PC-9 (cell line): ENCODE measurements at regions not wholly inside any gene's neighbourhood (a gene's known extent, or its start where the extent isn't known, plus 50 kb on each side); places are given as distances from the start of the nearest gene placed in this dataset.

Experiments
- BruUV-seq: library from RNA; stranded (reverse); fragments of 400-500 nt; replicated peaks from 2 replicates; lab custom pipeline; 2021; lab: Mats Ljungman, UMichigan
- CTCF ChIA-PET: fragments of 300-600 bp; sonication (Branson Sonifier 250); formaldehyde crosslinking; loops from one replicate; lab custom pipeline; 2022; ENCODE audit warnings: antibody characterized with exemption; lab: Charles Lee
- POLR2A ChIA-PET: fragments of 300-600 bp; sonication (Branson Sonifier 250); formaldehyde crosslinking; loops from one replicate; lab custom pipeline; 2022; ENCODE audit warnings: antibody characterized with exemption; ENCODE audit not compliant: unreplicated experiment; lab: Charles Lee
- DNase-seq, 2 experiments: peaks; one replicate each; pipeline versions ENCODE4 v3.0.0 to v3.0.0-alpha.2; 2015 to 2022; ENCODE audit warnings: mixed read lengths in 1 of 2
- H2AFZ ChIP-seq: fragments of 200-600 bp; sonication (generic); 2 replicates; pipeline ENCODE4 v1.8.1; 2017; ENCODE audit warnings: antibody characterized with exemption
- H3F3A ChIP-seq: fragments of 200-600 bp; sonication (generic); 2 replicates; pipeline ENCODE4 v1.8.1; 2017; ENCODE audit warnings: antibody characterized with exemption, mild to moderate bottlenecking, low read depth; ENCODE audit not compliant: insufficient read depth
- H3K27ac ChIP-seq: fragments of 200-600 bp; sonication (generic); 2 replicates; pipeline ENCODE4 v1.6.1; 2016; ENCODE audit warnings: mixed run types
- H3K27me3 ChIP-seq: fragments of 200-600 bp; sonication (generic); 2 replicates; pipeline ENCODE4 v1.6.1; 2016; ENCODE audit warnings: low read depth, mixed run types; ENCODE audit not compliant: insufficient read depth
- H3K36me3 ChIP-seq: fragments of 200-600 bp; sonication (generic); 2 replicates; pipeline ENCODE4 v1.6.1; 2016; ENCODE audit warnings: low read depth, mixed run types
- H3K4me1 ChIP-seq: fragments of 200-600 bp; sonication (generic); replicated peaks from 2 replicates; pipeline ENCODE4 v1.6.1; 2016; ENCODE audit warnings: mixed run types; ENCODE audit not compliant: insufficient read depth
- H3K4me2 ChIP-seq: fragments of 200-600 bp; sonication (generic); 2 replicates; pipeline ENCODE4 v1.6.1; 2017; ENCODE audit warnings: mixed run types
- H3K4me3 ChIP-seq: fragments of 200-600 bp; sonication (generic); 2 replicates; pipeline ENCODE4 v1.6.1; 2016; ENCODE audit warnings: mixed run types
- H3K79me2 ChIP-seq: fragments of 200-600 bp; sonication (generic); 2 replicates; pipeline ENCODE4 v1.6.1; 2017; ENCODE audit warnings: low read depth, mixed run types
- H3K9me2 ChIP-seq: fragments of 200-600 bp; sonication (generic); 2 replicates; pipeline ENCODE4 v1.8.1; 2017; ENCODE audit warnings: mild to moderate bottlenecking; ENCODE audit not compliant: insufficient read depth
- H3K9me3 ChIP-seq: fragments of 200-600 bp; sonication (generic); 2 replicates; pipeline ENCODE4 v1.8.1; 2016; ENCODE audit warnings: low read depth; ENCODE audit not compliant: insufficient read depth
- H4K20me1 ChIP-seq: fragments of 200-600 bp; sonication (generic); 2 replicates; pipeline ENCODE4 v1.8.1; 2017; ENCODE audit not compliant: insufficient read depth
- EZH2 ChIP-seq: fragments of 200-600 bp; sonication (generic); IDR thresholded peaks from 2 replicates; pipeline ENCODE4 v1.8.0; 2017; ENCODE audit warnings: antibody characterized with exemption, low read depth
- intact Hi-C: fragments of 100-400 bp; cut with micrococcal nuclease; formaldehyde crosslinking; loops from one replicate; pipeline ENCODE4 v1.10.0; 2022; ENCODE audit not compliant: unreplicated experiment
- TF ChIP-seq, protein P1 (sequence below): fragments of 200-600 bp; sonication (generic); conservative IDR thresholded peaks from 2 replicates; pipeline ENCODE4 v1.6.1; 2017; ENCODE audit warnings: mixed run types, antibody characterized with exemption, mild to moderate bottlenecking, moderate library complexity

DNA sequence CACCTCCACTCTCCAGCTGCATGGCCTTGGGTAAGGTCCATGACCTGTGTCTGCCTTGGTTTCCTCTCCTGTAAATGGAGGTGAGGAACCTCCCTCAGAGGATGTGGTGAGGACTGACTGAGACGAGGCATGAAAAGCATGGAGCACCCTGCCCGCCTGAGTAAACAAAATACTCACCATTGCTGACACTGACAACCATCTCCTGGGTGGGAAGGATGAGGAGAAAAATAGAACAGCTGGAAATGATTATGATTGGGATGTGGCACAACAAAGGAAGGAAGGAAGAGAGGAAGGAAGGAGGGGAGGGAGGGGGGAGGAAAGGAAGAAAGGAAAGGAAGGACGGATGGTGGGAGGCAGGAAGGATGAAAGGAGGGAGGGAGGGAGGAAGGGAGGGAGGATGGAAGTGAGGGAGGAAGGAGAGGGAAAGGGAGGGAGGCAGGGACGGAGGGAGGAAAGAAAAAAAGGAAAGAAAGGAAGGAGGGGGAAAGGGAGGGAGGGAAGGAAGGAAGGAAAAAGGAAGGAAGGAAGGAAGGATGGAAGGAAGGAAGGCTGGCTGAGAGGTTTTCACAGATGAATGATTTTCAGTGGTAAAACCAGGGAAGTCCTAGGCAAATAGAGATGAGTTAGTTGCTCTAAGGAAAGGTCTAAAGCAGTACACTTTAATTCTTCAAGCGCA lies 276.5 kb upstream of the XYLT1 start:
- no TSS peak for BruUV-seq
- H3K27me3 ChIP-seq = peaks cover 29% of the 10 kb centered on the region
- H3K9me3 ChIP-seq = no peaks in the 10 kb centered on the region
- ChIA-PET POLR2A (no interaction called here), CTCF (no interaction called here)
- intact Hi-C loops = no loop called here
- H3K4me1 ChIP-seq = no peaks in the 10 kb centered on the region
- H3K4me2 ChIP-seq = no peak overlapping the region
- no peaks in the 10 kb centered on the region for H4K20me1 ChIP-seq
- H3K79me2 ChIP-seq = no peaks in the 10 kb centered on the region
- no peak for DNase-seq
- no peaks in the 10 kb centered on the region for H3K36me3 ChIP-seq
- H3F3A ChIP-seq = no peaks in the 10 kb centered on the region
- H3K4me3 ChIP-seq = no peak overlapping the region
- no peaks in the 10 kb centered on the region for H3K9me2 ChIP-seq
- no peak overlapping the region for H2AFZ ChIP-seq
- H3K27ac ChIP-seq = no peak overlapping the region
- TF ChIP-seq, protein P1, sequence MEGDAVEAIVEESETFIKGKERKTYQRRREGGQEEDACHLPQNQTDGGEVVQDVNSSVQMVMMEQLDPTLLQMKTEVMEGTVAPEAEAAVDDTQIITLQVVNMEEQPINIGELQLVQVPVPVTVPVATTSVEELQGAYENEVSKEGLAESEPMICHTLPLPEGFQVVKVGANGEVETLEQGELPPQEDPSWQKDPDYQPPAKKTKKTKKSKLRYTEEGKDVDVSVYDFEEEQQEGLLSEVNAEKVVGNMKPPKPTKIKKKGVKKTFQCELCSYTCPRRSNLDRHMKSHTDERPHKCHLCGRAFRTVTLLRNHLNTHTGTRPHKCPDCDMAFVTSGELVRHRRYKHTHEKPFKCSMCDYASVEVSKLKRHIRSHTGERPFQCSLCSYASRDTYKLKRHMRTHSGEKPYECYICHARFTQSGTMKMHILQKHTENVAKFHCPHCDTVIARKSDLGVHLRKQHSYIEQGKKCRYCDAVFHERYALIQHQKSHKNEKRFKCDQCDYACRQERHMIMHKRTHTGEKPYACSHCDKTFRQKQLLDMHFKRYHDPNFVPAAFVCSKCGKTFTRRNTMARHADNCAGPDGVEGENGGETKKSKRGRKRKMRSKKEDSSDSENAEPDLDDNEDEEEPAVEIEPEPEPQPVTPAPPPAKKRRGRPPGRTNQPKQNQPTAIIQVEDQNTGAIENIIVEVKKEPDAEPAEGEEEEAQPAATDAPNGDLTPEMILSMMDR = no peak
- no peak for TF ChIP-seq EZH2

DNA sequence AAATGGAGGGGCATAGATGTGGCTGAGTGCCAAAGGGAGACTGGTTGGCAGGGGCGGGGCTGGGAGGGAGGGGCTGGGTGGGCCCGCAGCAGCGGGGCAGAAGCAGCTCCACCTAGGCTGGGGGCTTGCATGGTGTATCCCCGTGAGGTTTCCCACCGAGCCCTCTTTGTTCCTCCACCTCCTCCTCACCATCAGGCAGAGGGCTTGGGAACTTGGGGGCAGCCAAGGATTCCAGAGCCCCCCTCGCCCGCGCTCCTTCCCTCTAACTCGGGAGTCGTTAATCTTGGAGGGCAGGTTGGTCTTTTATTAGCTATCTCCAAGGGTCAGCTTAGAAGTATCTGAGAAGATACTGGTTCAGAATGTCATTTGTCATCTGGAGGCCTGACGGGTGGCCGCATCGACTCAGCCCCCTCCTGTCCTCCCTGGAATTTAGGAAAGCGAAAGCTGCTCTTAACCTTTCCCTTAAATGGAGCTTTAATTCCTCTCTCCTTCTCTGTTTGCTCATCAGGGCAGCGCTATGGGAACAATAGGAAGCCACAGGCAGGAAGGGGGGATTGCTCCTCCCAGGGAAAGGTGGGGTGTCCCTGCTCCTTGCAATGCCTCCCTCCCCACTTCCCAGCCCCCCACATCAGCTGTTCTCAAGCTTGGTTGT lies 274.3 kb upstream of the XYLT1 start:
- no peaks in the 10 kb centered on the region for H3K9me2 ChIP-seq
- no peak overlapping the region for H3K4me2 ChIP-seq
- no peaks in the 10 kb centered on the region for H3K9me3 ChIP-seq
- no peak overlapping the region for H2AFZ ChIP-seq
- no peak overlapping the region for H3K4me3 ChIP-seq
- no peak for DNase-seq
- intact Hi-C loops = no loop called here
- CTCF ChIA-PET = no interaction called here
- no peaks in the 10 kb centered on the region for H3F3A ChIP-seq
- H3K27me3 ChIP-seq = peaks cover 29% of the 10 kb centered on the region
- no peaks in the 10 kb centered on the region for H3K36me3 ChIP-seq
- BruUV-seq = no TSS peak
- no peaks in the 10 kb centered on the region for H3K4me1 ChIP-seq
- no peak for TF ChIP-seq EZH2
- TF ChIP-seq, protein P1 = no peak
- no peak overlapping the region for H3K27ac ChIP-seq
- POLR2A ChIA-PET = no interaction called here
- no peaks in the 10 kb centered on the region for H4K20me1 ChIP-seq
- no peaks in the 10 kb centered on the region for H3K79me2 ChIP-seq

DNA sequence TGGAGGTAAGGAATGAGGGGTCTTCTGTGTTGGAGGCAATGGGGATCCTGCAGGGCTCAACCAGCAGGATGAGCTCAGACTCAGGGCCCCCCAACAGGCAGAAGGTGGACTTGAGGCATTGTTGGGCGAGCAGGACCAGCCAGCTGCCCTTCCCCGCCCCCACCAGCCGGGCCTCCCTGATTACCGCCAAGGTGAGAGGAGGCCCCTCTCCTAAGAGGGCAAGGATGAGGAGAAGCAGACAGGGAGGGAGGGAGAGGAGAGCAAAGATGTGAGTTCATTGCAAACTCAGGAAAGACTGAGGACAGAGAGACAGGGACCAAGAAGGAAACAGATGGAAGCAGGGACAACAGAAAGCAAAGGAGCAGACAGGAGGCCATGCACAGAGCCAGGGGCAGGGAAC lies 272.8 kb upstream of the XYLT1 start:
- H3K4me1 ChIP-seq = no peaks in the 10 kb centered on the region
- BruUV-seq = no TSS peak
- no peak overlapping the region for H3K4me2 ChIP-seq
- no peak for DNase-seq
- no peaks in the 10 kb centered on the region for H3K9me2 ChIP-seq
- H3K9me3 ChIP-seq = no peaks in the 10 kb centered on the region
- no peaks in the 10 kb centered on the region for H3K79me2 ChIP-seq
- H4K20me1 ChIP-seq = no peaks in the 10 kb centered on the region
- no peaks in the 10 kb centered on the region for H3K36me3 ChIP-seq
- ChIA-PET POLR2A (no interaction called here), CTCF (no interaction called here)
- intact Hi-C loops = no loop called here
- no peak overlapping the region for H2AFZ ChIP-seq
- no peak for TF ChIP-seq EZH2
- TF ChIP-seq, protein P1 = no peak
- no peak overlapping the region for H3K4me3 ChIP-seq
- no peak overlapping the region for H3K27ac ChIP-seq
- H3F3A ChIP-seq = no peaks in the 10 kb centered on the region
- peaks cover 20% of the 10 kb centered on the region for H3K27me3 ChIP-seq
